Endothelial cell of hepatic sinusoid (primary cell): ENCODE measurements at regions not wholly inside any gene's neighbourhood (a gene's known extent, or its start where the extent isn't known, plus 50 kb on each side); places are given as distances from the start of the nearest gene placed in this dataset.
"Not testable (repeated sequence)": the region's sequence is repeated elsewhere in the genome, so short reads cannot be mapped to it uniquely, and the experiment has no call there.

ENCODE experiments used
- in situ Hi-C: cut with HindIII; loops from 2 replicates; pipeline ENCODE4 v1.10.0; 2017; ENCODE audit warnings: low sequenced_read_pairs

GRCh38 chr6:164344801-164345291, 930.3 kb downstream of the QKI start:
- in situ Hi-C loops, result no loop called here

GRCh38 chr6:164339442-164339841, 924.9 kb downstream of the QKI start:
- in situ Hi-C loops, result not testable (repeated sequence)

- in situ Hi-C loops, result no loop called here
Measured at GRCh38 chr6:164337925-164338397, 923.4 kb downstream of the QKI start.

- in situ Hi-C loops, result no loop called here
Measured at GRCh38 chr6:164337024-164337924, 922.8 kb downstream of the QKI start.

- in situ Hi-C loops, result no loop called here
Measured at GRCh38 chr6:164336455-164336854, 921.9 kb downstream of the QKI start.

- in situ Hi-C loops, result no loop called here
Measured at GRCh38 chr6:164331026-164331425, 916.5 kb downstream of the QKI start.

- in situ Hi-C loops, result loop anchor here (5.0 kb wide), 1 partner anchor 52 kb away; no protein-coding TSS in a partner anchor
Measured at GRCh38 chr6:164325168-164325567, 910.6 kb downstream of the QKI start.

GRCh38 chr6:164322533-164322932, 908.0 kb downstream of the QKI start:
- in situ Hi-C loops, result no loop called here

- in situ Hi-C loops, result no loop called here
Measured at GRCh38 chr6:164321297-164321696, 906.8 kb downstream of the QKI start.

- in situ Hi-C loops, result loop anchor here (10.0 kb wide), 1 partner anchor 49 kb away; no protein-coding TSS in a partner anchor
Measured at GRCh38 chr6:164315376-164315775, 900.9 kb downstream of the QKI start.

GRCh38 chr6:164308339-164308738, 893.8 kb downstream of the QKI start:
- in situ Hi-C loops, result no loop called here

GRCh38 chr6:164303102-164303964, 888.8 kb downstream of the QKI start:
- in situ Hi-C loops, result no loop called here

- in situ Hi-C loops, result no loop called here
Measured at GRCh38 chr6:164296411-164296810, 881.9 kb downstream of the QKI start.

- in situ Hi-C loops, result no loop called here
Measured at GRCh38 chr6:164294047-164294784, 879.7 kb downstream of the QKI start.

GRCh38 chr6:164291224-164291623, 876.7 kb downstream of the QKI start:
- in situ Hi-C loops, result no loop called here

- in situ Hi-C loops, result no loop called here
Measured at GRCh38 chr6:164290101-164290500, 875.6 kb downstream of the QKI start.

- in situ Hi-C loops, result no loop called here
Measured at GRCh38 chr6:164286011-164286410, 871.5 kb downstream of the QKI start.

- in situ Hi-C loops, result no loop called here
Measured at GRCh38 chr6:164283574-164283973, 869.1 kb downstream of the QKI start.

GRCh38 chr6:164276211-164276610, 861.7 kb downstream of the QKI start:
- in situ Hi-C loops, result no loop called here

- in situ Hi-C loops, result no loop called here
Measured at GRCh38 chr6:164275773-164276172, 861.3 kb downstream of the QKI start.

GRCh38 chr6:164274493-164274892, 860.0 kb downstream of the QKI start:
- in situ Hi-C loops, result no loop called here
